D721Med (cell line): ENCODE measurements at regions not wholly inside any gene's neighbourhood (a gene's known extent, or its start where the extent isn't known, plus 50 kb on each side); places are given as distances from the start of the nearest gene placed in this dataset.

ENCODE experiments used
- DNase-seq: peaks from one replicate; pipeline ENCODE4 v3.0.0; 2011; ENCODE audit warnings: low spot score; ENCODE audit not compliant: insufficient read length
- FAIRE-seq: peaks from 2 replicates; lab custom pipeline; 2011; peaks lifted over from hg19 to GRCh38; lab: Jason Lieb, UNC
- CTCF ChIP-seq: IDR thresholded peaks from 2 replicates; pipeline ENCODE4 v1.5.1; 2012; ENCODE audit warnings: mild to moderate bottlenecking, control low read depth; ENCODE audit not compliant: insufficient read depth; ENCODE audit errors: missing control alignments

- no peak for TF ChIP-seq CTCF
- DNase-seq, result no peak
- FAIRE-seq, result no peak
Measured at GRCh38 chr2:198774576-198774975, 683.2 kb downstream of the SATB2 start.

- FAIRE-seq (no peak), DNase-seq (no peak)
- no peak for TF ChIP-seq CTCF
Measured at GRCh38 chr2:198767694-198768093, 690.0 kb downstream of the SATB2 start.

- TF ChIP-seq CTCF, result no peak
- FAIRE-seq (no peak), DNase-seq (no peak)
Measured at GRCh38 chr2:198763793-198764192, 693.9 kb downstream of the SATB2 start.

- DNase-seq (no peak), FAIRE-seq (no peak)
- no peak for TF ChIP-seq CTCF
Measured at GRCh38 chr2:198762441-198762840, 695.3 kb downstream of the SATB2 start.

GRCh38 chr2:198757069-198757468 is 700.7 kb downstream of the SATB2 start:
- FAIRE-seq (no peak), DNase-seq (no peak)
- no peak for TF ChIP-seq CTCF

GRCh38 chr2:198756166-198756565 is 701.6 kb downstream of the SATB2 start:
- no peak for TF ChIP-seq CTCF
- DNase-seq (no peak), FAIRE-seq (no peak)

- DNase-seq, result no peak
- TF ChIP-seq CTCF, result no peak
- FAIRE-seq, result no peak
Measured at GRCh38 chr2:198753101-198753500, 704.6 kb downstream of the SATB2 start.
